GM18520 (cell line): ENCODE measurements at regions not wholly inside any gene's neighbourhood (a gene's known extent, or its start where the extent isn't known, plus 50 kb on each side); places are given as distances from the start of the nearest gene placed in this dataset.

Source experiments
- ATAC-seq: cut with Tn5 transposase; IDR thresholded peaks from one replicate; pipeline ENCODE4 v1.9.1; 2021; ENCODE audit not compliant: unreplicated experiment

DNA sequence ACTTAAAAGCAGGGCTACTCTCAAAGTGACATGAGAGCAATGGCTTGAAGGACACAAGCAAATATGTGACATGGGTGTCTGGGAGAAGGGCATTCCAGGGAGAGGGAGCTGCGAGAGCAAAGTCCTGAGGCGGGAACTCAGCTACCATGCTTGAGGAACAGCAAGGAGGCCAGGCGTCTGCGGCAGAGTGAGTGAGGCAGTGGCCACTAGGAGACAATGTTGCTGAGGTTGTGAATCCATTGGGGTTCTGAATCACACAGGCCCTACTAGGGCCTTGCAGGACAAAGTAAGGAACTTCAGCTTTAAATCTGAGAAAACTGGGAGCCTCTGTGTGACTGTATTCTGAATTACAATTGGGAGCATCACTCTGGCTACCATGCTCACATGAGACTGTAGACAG lies 94.1 kb upstream of the PRICKLE2 start:
- no peak for ATAC-seq

DNA sequence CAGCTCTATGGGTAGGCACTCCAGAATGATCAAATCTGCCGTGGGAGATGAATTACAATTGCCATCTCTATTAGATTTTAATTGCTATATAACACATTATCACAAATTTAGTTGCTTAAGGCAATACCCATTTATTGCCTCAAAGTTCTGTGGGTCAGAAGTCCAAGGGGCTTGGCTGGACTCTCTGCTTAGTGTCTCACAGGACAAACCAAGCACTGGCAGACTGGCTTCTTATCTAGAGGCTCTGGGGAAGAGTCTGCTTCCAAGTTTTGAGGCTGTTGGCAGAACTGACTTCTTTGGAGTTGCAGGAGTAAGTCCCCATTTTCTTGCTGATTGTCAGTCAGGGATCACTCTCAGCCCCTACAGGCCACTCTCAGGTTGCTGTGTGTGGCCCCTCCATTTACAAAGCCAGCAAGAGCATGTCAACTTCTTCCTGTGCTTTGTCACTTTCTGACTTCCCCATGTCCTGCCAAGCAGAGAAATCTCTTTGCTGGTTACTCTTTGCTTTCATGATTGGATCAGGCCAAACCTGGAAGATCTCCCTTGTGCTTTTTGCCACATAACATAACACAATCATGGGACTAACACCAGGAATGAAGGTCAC lies 93.5 kb upstream of the PRICKLE2 start:
- no peak for ATAC-seq

GRCh38 chr3:64318001-64318400 lies 92.7 kb upstream of the PRICKLE2 start:
- no peak for ATAC-seq

DNA sequence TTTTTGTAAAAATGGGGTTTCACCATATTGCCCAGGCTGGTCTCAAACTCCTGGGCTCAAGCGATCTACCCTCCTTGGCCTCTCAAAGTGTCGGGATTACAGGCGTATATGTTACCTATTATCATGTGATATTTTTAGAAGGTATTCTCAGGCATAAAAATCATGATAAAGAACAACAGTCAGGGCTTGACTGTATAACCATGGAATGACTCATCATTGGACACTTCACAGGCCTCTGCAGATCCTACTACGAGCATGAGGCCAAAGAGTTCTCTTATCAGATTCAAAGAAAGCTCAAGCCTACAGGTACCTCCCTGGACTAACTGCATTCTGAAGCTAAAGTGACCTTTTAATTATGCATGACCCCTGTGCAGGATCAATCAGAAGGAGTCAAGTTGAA lies 91.7 kb upstream of the PRICKLE2 start:
- ATAC-seq = no peak

- ATAC-seq = no peak
These were observed 86.3 kb upstream of the PRICKLE2 start for GRCh38 chr3:64311424-64312061.

- ATAC-seq = no peak
These were observed 83.7 kb upstream of the PRICKLE2 start for GRCh38 chr3:64308931-64309330.

- no peak for ATAC-seq
These were observed 81.5 kb upstream of the PRICKLE2 start for GRCh38 chr3:64306745-64307144.

DNA sequence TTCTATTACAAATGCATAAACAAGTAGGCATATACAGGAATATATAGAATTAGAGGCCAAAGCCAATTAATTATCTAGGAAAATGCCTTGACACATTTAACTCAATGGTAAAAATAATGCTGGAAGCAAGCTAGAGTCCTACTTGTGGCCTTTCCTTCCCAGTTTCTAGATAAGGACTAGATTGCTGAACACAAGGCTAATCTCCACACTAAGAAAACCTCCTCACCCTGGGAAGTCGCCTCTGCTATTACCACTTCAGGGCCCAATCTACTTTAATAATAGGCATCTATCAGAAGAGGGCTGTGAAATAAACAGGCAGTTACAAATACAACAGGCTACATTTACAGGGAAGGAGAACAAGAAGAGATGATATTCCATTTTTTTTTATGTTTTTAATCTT lies 80.5 kb upstream of the PRICKLE2 start:
- no peak for ATAC-seq

GRCh38 chr3:64304828-64305410 lies 79.7 kb upstream of the PRICKLE2 start:
- ATAC-seq = no peak

DNA sequence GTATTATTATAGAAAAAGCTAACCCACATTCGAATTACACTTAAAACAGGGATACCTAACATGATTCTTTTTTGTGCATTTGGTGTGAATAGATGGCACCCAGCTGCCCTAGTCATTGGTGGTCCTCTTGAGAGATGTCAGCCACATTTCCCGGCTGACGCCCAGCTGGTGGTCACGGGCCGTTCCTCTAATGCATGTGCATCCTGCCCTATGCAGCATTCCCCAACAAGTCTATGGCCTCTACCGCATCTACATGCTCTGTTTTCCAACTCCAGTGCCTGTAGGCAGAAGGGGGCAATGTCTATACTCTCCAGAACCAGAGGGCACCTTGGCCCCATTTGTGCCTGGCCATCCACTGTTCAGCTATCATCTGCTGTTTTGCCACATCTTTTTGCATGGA lies 78.6 kb upstream of the PRICKLE2 start:
- ATAC-seq = no peak

GRCh38 chr3:64303401-64303800 lies 78.1 kb upstream of the PRICKLE2 start:
- no peak for ATAC-seq

GRCh38 chr3:64301476-64301875 lies 76.2 kb upstream of the PRICKLE2 start:
- no peak for ATAC-seq

- ATAC-seq = no peak
These were observed 75.6 kb upstream of the PRICKLE2 start for GRCh38 chr3:64300790-64301423.

GRCh38 chr3:64299206-64299605 lies 73.9 kb upstream of the PRICKLE2 start:
- ATAC-seq = no peak

DNA sequence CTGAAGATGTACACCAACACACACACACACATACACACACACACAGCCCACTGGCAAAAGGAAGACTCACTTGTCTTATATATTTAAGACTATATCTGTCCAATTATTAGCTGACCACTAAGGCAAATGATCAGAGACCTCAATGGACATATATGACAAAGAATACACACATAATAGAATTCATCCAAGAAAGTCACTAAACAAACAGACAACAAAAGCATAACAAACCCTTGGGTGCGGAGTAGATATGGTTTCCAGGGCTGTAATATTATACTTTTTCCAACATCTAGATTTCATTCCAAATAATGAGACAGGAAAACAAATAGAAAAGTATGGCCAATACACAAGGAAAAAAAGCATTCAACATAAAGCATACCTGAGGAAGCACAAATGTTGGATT lies 72.3 kb upstream of the PRICKLE2 start:
- ATAC-seq = no peak

GRCh38 chr3:64295594-64295993 lies 70.3 kb upstream of the PRICKLE2 start:
- no peak for ATAC-seq

DNA sequence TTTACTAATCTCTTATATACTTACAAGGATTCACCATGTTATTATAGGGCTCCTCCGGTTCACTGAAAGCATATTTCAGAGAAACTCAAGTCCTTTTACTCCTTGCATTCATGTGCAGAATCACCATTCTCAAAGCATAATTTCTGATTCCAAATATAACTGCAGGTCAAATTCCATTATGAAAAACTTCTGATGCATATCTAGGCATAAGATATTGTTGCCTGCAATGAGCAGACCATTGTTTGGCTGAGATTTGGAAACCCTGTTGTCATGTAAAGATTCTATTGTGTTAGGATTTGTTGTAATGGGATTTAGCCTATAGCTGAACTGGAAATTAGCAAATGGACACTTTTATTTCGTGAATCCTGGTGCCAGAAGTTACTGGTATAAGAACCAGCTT lies 69.5 kb upstream of the PRICKLE2 start:
- no peak for ATAC-seq

- no peak for ATAC-seq
These were observed 67.9 kb upstream of the PRICKLE2 start for GRCh38 chr3:64293121-64293520.

DNA sequence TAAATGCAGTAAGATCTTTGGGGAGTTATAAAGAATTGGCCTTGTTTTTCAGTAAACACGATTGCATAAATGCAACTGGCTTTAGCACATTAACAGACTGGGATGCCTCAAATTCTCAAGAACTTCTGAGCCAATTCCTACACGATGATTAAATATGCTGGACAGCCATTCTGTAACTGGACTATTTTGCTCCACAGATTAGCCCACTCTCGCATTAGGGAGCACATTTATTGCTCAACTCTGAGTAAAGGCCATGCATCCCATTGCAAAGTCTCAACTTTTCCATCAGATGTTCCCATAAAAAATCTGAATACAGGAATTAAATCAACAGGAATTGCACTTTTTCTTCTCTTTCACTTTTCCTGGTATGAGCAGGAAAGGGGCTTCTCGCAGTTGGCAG lies 66.7 kb upstream of the PRICKLE2 start:
- ATAC-seq = no peak

DNA sequence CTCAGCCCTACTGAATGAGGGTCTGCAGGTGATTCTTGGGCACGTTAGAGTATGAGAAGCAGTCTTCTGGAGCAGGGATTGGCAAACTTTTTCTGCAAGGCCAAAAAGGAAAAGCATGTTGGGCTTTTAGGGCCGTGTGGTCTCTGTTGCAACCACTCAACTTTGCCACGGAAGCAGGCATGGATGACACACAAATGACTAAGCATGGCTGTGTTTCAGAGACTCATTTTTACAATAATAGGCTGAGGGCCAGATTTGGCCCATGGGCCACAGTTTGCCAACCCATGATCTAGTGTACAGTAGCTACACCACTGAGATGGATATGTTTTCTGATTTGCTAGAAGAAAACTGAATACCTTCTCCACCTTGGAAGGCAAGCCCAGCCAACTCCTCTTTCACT lies 66.1 kb upstream of the PRICKLE2 start:
- ATAC-seq = no peak

- ATAC-seq = no peak
These were observed 65.6 kb upstream of the PRICKLE2 start for GRCh38 chr3:64290864-64291263.

GRCh38 chr3:64290161-64290560 lies 64.9 kb upstream of the PRICKLE2 start:
- no peak for ATAC-seq
